Fibroblast of skin of left biceps (primary cell): ENCODE measurements at regions not wholly inside any gene's neighbourhood (a gene's known extent, or its start where the extent isn't known, plus 50 kb on each side); places are given as distances from the start of the nearest gene placed in this dataset.
"Not testable (repeated sequence)": the region's sequence is repeated elsewhere in the genome, so short reads cannot be mapped to it uniquely, and the experiment has no call there.

Source experiments
- DNase-seq, 2 experiments: peaks; one replicate each; pipeline ENCODE4 v3.0.0-alpha.2; 2013; ENCODE audit warnings: low read depth in 2 of 2

GRCh38 chr16:9141813-9142212 is 50.4 kb downstream of the HAPSTR1 start:
- no peak for DNase-seq

DNA sequence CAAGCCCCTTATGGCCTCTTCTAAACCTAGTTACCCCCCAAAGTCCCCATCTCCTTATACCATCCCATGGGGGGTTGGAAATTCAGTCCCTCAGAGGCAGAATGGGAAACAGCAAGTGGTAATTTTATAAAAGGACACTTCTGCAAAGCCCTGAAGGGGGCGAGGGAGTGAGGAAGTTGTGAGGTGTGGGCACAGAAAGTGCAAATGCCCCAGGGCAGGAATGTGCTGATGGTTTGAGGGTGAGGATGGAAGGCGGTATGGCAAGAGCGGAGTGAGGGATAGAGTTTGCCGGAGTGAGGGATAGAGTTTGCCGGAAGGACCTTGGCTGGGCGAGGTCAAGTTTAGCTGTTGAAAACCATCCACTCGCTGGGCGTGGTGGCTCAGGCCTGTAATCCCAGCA is 52.7 kb downstream of the HAPSTR1 start:
- no peak for DNase-seq

DNA sequence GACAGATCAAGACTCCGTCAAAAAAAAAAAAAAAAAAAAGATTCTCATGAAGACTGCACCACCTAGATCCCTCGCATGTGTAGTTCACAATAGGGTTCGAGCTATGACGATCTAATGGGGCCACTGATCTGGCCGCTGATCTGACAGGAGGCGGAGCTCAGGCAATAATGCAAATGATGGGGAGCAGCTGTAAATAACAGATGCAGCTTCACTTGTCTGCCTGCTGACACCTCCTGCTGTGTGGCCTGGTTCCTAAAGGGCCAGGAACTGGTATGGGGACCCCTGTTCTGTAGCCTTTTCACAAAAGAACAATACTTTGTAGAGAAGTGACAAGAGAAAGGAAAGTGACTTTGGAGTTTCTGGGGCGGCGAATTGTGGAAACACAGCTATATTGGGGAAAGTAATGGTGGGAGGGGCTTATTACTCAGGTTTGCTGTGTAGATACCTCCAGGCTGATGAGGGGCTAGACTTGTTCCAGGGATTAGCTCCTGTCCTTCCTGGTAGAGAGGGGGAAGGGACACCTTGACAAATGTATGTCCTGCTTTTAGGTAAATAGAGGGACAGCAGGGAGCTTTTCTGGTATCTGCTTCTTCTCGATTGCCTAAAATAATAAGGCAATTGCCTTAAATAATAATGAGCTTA is 57.1 kb downstream of the HAPSTR1 start:
- DNase-seq, result no peak

GRCh38 chr16:9151074-9151473 is 59.6 kb downstream of the HAPSTR1 start:
- no peak for DNase-seq

GRCh38 chr16:9151597-9151996 is 60.2 kb downstream of the HAPSTR1 start:
- DNase-seq, result no peak

DNA sequence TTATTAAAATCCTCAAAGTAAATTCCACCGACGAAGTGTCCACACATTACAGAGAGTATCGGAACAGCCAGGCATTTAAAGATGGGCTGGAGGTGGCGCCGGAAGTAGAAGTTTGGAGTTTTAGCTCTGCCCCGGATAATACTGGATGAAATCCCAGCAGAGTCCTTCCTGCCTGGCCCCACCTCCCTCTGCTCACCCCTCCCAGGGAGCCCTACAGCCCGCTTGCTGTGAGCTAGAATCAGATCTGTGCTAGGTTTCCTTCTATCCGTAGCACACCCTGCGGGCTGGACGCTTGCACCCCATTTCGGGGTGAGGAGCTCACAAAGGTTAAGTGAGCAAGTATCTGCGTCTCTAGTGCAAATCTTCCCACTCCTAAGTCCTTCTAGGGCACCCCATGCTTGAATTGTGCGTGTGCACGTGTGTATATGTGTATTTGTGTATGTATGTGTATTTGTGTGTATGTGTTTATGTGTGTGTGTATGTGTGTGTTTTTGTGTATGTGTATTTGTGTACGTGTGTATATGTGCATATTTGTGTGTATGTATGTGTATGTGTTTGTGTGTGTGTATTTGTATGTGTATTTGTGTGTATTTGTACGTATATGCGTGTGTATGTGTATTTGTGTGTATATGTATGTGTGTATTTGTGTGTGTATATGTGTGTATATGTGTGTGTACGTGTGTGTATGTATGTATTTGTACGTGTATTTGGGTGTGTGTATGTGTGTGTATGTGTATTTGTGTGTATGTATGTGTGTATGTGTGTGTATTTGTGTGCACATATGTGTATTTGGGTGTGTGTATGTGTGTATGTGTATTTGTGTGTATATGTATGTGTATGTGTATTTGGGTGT is 61.4 kb downstream of the HAPSTR1 start:
- no peak for DNase-seq

GRCh38 chr16:9153502-9153864 is 62.0 kb downstream of the HAPSTR1 start:
- no peak for DNase-seq

- no peak for DNase-seq
Observed at GRCh38 chr16:9154567-9155410, 63.3 kb downstream of the HAPSTR1 start.

- no peak for DNase-seq
Observed at GRCh38 chr16:9155871-9156270, 64.4 kb downstream of the HAPSTR1 start.

DNA sequence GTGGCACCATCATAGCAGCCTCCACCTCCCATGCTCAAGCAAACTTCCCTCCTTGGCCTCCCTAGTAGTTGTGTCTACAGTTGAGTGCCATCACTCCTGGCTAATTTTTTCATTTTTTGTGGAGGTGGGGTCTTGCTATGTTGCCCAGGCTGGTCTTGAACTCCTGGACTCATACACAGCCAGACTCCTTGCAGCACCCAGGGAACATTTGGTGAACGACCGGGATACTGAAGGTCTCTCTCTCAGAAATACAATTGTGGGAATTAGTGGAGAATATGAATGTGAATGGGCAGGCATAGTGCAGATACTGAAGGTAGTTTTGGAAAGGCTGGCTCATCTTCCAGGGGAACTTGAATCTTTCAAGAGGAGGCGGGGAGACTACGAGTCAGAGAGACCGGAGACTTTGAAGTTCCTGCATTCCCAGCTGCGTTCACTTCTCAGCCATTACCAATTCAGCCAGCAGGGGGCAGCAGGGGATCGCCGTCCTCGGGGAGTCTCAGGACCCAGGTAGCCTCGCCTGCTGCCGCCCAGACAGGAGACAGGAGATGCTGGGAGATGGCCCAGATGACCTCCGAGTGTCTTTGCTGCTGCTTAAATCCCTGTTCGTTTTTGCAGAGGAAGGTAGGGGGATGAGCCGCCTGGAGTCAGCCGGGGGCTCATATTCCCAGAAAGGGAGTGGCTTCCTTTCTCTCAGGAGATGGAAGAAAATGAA is 68.6 kb downstream of the HAPSTR1 start:
- DNase-seq, result no peak

GRCh38 chr16:9160551-9160911 is 69.1 kb downstream of the HAPSTR1 start:
- no peak for DNase-seq

DNA sequence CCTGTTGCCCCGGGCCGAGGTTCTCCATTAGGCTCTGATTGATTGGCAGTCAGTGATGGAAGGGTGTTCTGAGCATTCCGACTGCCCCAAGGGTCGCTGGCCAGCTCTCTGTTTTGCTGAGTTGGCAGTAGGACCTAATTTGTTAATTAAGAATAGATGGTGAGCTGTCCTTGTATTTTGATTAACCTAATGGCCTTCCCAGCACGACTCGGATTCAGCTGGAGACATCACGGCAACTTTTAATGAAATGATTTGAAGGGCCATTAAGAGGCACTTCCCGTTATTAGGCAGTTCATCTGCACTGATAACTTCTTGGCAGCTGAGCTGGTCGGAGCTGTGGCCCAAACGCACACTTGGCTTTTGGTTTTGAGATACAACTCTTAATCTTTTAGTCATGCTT is 74.2 kb downstream of the HAPSTR1 start:
- DNase-seq, result no peak

DNA sequence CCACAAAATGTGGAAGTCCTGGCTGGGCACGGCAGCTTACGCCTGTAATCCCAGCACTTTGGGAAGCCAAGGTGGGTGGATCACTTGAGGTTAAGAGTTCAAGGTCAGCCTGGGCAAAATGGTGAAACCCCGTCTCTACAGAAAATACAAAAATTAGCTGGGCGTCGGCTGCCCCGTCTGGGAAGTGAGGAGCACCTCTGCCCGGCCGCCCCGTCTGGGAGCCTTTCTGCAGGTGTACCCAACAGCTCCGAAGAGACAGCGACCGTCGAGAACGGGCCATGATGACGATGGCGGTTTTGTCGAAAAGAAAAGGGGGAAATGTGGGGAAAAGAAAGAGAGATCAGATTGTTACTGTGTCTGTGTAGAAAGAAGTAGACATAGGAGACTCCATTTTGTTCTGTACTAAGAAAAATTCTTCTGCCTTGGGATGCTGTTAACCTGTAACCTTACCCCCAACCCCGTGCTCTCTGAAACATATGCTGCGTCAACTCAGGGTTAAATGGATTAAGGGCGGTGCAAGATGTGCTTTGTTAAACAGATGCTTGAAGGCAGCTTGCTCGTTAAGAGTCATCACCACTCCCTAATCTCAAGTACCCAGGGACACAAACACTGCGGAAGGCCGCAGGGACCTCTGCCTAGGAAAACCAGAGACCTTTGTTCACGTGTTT is 75.0 kb downstream of the HAPSTR1 start:
- DNase-seq, result not testable (repeated sequence)

- no peak for DNase-seq
Observed at GRCh38 chr16:9169094-9169493, 77.7 kb downstream of the HAPSTR1 start.

DNA sequence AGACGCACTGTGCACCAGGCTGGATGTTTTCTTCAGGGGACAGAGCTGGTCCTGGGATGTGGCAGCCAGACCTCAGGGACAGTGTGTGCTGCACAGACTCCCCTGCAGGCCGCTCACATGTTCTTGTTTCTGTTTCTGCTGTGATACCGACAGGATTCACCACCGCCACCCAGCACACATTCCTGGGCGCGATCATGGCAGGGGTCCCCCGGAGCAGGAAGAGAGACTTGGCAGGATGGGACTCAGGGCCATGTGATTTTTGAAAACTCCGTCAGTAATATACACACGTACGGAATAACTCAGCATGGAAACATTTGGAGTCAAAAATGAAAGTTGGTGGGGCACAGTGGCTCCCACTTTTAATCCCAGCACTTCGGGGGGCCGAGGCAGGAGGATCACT is 79.0 kb downstream of the HAPSTR1 start:
- DNase-seq, result no peak

DNA sequence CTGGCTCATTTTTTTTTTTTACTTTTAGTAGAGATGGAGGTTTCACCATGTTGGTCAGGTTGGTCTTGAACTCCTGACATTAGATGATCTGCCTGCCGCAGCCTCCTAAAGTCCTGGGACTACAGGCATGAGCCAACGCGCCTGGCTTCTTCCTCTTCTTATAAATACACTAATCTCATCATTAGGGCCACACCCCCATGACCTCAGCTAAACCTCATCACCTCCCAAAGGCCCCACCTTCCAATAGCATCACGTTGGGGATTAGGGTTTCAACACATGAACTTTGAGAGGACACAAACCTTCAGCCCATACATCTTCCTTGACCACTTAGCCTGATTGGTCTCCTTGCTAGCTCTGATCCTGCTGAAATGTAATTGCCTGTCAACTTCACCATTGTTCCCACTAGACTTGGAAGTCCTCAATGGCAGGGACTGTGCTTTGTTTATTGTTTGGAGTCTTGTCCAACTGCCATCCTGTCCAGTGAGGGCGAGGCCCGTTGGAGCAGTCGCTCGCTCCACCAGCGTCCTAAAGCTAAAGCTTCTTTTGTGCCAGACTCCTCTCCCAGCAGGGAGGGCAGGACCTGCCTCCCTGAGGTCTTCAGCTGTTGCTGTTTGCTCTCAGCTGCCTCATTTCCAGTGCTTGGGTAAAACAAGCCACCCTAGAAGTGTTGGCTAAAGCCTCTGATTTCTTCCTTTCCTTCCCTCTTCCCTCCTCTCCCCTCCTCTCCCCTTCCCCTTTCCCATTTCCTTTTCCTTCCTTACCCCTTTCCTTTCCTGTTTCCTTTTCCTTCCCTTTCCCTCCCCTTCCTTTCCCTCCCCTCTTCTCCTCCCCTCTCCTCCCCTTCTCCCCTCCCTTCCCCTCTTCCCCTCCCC is 85.3 kb downstream of the HAPSTR1 start:
- no peak for DNase-seq

GRCh38 chr16:9177861-9178260 is 86.4 kb downstream of the HAPSTR1 start:
- no peak for DNase-seq

- DNase-seq, result no peak
Observed at GRCh38 chr16:9183682-9184353, 92.4 kb downstream of the HAPSTR1 start.

DNA sequence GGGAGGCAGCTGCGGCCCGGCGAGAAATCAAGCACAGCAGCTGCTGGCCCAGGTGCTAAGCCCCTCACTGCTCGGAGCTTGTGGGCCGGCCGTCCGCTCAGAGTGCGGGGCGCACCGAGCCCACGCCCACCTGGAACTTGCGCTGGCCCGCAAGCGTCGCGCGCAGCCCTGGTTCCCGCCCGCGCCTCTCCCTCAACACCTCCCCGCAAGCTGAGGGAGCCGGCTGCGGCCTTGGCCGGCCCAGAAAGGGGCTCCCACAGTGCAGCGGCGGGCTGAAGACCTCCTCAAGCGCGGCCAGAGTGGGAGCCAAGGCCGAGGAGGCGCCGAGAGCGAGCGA is 92.9 kb downstream of the HAPSTR1 start:
- no peak for DNase-seq

GRCh38 chr16:9185381-9185780 is 93.9 kb downstream of the HAPSTR1 start:
- no peak for DNase-seq
